Suprapubic skin (tissue), 4 donors: ENCODE measurements at regions not wholly inside any gene's neighbourhood (a gene's known extent, or its start where the extent isn't known, plus 50 kb on each side); places are given as distances from the start of the nearest gene placed in this dataset.

Experiments used
- CTCF ChIP-seq, 2 donors: fragments of 200-600 bp in 1 of 2; fragments of 450-650 bp in 1 of 2; sonication (generic) in 1 of 2; IDR thresholded peaks; one replicate each; pipeline ENCODE4 v1.5.1; 2016 to 2019; ENCODE audit warnings: antibody characterized with exemption in 2 of 2, mild to moderate bottlenecking in 1 of 2, moderate library complexity in 1 of 2
- EP300 ChIP-seq: sonication (generic); formaldehyde crosslinking; IDR thresholded peaks from one replicate; pipeline ENCODE4 v1.6.1; 2017; ENCODE audit warnings: antibody characterized with exemption
- POLR2AphosphoS5 ChIP-seq, 3 donors: sonication (generic); formaldehyde crosslinking; IDR thresholded peaks; one replicate each; pipeline ENCODE4 v1.6.1; 2017; ENCODE audit warnings: antibody characterized with exemption in 3 of 3

GRCh38 chr5:164753434-164753833 is 1248.0 kb downstream of the MAT2B start:
- no peak for TF ChIP-seq POLR2AphosphoS5 (IDR thresholded peaks at IDR 0.05)
- TF ChIP-seq EP300: no peak
- no peak for TF ChIP-seq CTCF (IDR thresholded peaks at IDR 0.05)
